ENCODE measurements at regions not wholly inside any gene's neighbourhood (a gene's known extent, or its start where the extent isn't known, plus 50 kb on each side); places are given as distances from the start of the nearest gene placed in this dataset.

DNA sequence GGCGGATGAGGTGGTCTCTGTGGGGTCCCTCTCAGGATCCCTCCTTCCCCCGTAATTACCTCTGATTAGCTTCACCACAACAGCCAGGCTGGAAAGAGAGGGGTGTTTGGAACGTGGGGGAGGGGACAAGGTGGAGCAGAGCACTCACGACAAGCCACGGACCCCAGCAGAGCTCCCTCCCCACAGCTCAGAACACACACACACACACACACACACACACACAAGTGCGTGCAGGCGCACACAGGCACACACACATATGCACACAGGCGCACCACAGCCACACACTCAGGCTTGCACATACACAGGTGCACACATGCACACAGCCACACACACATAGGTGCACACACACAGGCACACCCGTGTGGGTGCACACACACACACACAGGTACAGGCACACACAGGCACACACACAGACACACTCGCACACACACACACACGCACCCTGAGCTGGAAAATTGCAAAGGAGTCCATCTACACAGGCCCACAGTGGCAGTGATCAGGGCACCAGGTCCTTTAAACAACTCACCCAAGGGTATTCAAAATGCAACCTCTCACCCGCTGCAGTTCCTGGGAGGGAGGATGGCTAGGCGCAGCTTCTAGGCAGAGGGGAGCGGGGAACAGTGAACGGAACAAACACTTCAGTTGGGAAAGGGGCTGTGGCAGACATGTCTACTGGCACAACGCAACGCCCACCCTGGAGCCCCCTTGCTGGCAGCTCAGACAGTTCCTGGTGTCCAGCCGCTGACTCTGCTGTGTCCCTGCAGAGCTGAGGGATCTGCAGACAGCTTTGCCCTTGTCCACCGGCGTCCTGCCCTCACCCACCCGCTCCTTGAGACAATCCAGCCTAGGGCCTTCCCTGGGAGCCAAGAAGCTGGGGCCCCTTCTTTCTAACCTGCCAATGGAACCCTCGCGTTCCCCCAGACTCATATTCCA is 59.9 kb upstream of the DLX4 start:
- peaks cover 54% of the 10 kb centered on the region for H3K27me3 ChIP-seq (replicated peaks; ENCODE audit: control insufficient read depth, insufficient read depth, low read length, poor library complexity, severe bottlenecking)
- no peaks in the 10 kb centered on the region for H3K36me3 ChIP-seq (ENCODE audit: control insufficient read depth, insufficient read depth, low read length)
- H3K27ac ChIP-seq (ENCODE audit: insufficient read depth, low read length, poor library complexity, severe bottlenecking), result no peak overlapping the region
- peaks cover 6% of the 10 kb centered on the region for H3K4me1 ChIP-seq (ENCODE audit: control insufficient read depth, insufficient read depth, low read length, poor library complexity, severe bottlenecking)
- no peak overlapping the region for H3K4me3 ChIP-seq (ENCODE audit: insufficient read depth, low read depth, low read length, poor library complexity, severe bottlenecking)
- DNase-seq, result no peak
- H3K9me3 ChIP-seq (ENCODE audit: control insufficient read depth, low read length), result no peaks in the 10 kb centered on the region

DNA sequence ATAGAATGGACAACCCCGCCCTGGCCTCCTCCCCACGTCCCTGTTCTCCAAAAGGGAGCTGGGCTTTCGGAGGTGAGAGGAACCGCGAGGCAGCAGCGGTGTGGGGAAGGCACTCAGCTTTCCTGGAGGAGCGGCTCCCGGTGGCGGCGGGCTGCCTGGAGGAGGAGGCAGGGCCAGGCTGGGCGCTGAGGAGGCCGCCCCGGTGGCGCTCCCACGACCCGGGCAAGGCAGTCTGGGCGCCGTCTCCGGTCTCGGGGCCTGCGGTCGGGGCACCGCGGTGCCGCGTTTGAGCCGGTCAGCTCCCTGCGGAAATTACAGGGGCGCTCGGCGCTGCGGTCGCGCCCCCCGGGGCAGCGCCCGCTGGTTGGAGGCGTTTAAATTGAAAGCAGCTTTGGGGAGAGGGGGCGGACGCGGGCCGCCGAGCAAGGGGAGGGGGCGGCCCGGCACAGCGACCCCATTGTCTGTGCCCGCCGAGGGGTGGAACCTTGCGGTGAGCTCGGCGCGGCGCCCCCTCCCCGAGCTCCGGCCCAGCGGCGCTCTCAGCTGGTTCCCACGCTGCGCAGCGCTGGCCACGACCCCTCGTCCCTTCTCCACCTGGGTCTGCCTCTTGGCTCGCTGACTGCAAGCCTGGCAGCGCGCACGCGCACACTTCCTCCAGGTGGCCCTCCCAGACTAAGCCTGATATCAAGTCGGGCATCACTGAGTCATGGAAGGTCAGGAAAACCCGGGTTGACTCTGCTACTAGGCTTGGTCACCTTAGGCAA is 58.7 kb upstream of the DLX4 start:
- Histone ChIP-seq H3K9me3 (ENCODE audit: control insufficient read depth, low read length) (no peaks in the 10 kb centered on the region), H3K4me3 (ENCODE audit: insufficient read depth, low read depth, low read length, poor library complexity, severe bottlenecking) (peak overlapping the region; percentile 17), H3K36me3 (ENCODE audit: control insufficient read depth, insufficient read depth, low read length) (no peaks in the 10 kb centered on the region), H3K4me1 (ENCODE audit: control insufficient read depth, insufficient read depth, low read length, poor library complexity, severe bottlenecking) (peaks cover 6% of the 10 kb centered on the region), H3K27me3 (replicated peaks; ENCODE audit: control insufficient read depth, insufficient read depth, low read length, poor library complexity, severe bottlenecking) (peaks cover 49% of the 10 kb centered on the region), H3K27ac (ENCODE audit: insufficient read depth, low read length, poor library complexity, severe bottlenecking) (no peak overlapping the region)
- no peak for DNase-seq

DNA sequence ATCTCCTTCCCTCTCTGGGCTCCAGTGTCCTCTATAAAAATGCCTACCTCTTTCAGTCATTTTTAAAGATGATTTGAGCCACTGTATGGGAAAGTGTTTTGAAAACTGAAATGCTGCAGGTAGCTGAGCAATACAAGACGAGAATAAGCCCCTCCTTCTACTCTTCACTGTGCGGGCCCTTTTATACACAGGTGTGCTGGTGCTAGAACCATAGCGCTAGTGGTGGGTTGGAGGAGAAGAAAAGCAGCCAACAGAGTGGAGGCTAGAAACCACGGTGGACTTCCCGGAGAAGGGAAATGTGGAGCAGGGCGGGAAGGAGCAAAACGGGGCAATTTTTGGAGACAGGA is 58.2 kb upstream of the DLX4 start:
- DNase-seq, result no peak
- no peak overlapping the region for H3K27ac ChIP-seq (ENCODE audit: insufficient read depth, low read length, poor library complexity, severe bottlenecking)
- no peak overlapping the region for H3K4me3 ChIP-seq (ENCODE audit: insufficient read depth, low read depth, low read length, poor library complexity, severe bottlenecking)
- no peaks in the 10 kb centered on the region for H3K36me3 ChIP-seq (ENCODE audit: control insufficient read depth, insufficient read depth, low read length)
- peaks cover 49% of the 10 kb centered on the region for H3K27me3 ChIP-seq (replicated peaks; ENCODE audit: control insufficient read depth, insufficient read depth, low read length, poor library complexity, severe bottlenecking)
- H3K9me3 ChIP-seq (ENCODE audit: control insufficient read depth, low read length), result no peaks in the 10 kb centered on the region
- peaks cover 6% of the 10 kb centered on the region for H3K4me1 ChIP-seq (ENCODE audit: control insufficient read depth, insufficient read depth, low read length, poor library complexity, severe bottlenecking)

DNA sequence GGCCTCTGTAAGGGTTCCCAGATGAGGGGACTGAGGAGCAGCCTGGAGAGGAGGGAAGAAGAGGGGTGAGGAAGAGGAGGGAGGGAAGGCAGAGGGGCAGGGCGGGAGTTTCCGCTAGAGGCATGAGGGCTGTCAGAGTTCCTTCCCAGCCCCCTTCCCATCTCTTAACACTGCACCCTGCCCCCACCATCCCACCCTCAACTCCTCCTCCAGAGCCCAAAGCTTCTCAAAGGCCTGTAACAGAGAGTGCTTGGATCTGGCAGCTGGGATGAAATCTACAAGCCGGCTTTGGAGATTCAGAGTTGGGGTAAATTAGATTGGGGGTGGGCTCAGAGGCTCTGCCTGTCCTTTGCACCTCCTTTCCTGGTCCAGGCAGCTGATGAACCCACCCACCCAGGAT is 57.3 kb upstream of the DLX4 start:
- Histone ChIP-seq H3K9me3 (ENCODE audit: control insufficient read depth, low read length) (no peaks in the 10 kb centered on the region), H3K27me3 (replicated peaks; ENCODE audit: control insufficient read depth, insufficient read depth, low read length, poor library complexity, severe bottlenecking) (peaks cover 45% of the 10 kb centered on the region)

DNA sequence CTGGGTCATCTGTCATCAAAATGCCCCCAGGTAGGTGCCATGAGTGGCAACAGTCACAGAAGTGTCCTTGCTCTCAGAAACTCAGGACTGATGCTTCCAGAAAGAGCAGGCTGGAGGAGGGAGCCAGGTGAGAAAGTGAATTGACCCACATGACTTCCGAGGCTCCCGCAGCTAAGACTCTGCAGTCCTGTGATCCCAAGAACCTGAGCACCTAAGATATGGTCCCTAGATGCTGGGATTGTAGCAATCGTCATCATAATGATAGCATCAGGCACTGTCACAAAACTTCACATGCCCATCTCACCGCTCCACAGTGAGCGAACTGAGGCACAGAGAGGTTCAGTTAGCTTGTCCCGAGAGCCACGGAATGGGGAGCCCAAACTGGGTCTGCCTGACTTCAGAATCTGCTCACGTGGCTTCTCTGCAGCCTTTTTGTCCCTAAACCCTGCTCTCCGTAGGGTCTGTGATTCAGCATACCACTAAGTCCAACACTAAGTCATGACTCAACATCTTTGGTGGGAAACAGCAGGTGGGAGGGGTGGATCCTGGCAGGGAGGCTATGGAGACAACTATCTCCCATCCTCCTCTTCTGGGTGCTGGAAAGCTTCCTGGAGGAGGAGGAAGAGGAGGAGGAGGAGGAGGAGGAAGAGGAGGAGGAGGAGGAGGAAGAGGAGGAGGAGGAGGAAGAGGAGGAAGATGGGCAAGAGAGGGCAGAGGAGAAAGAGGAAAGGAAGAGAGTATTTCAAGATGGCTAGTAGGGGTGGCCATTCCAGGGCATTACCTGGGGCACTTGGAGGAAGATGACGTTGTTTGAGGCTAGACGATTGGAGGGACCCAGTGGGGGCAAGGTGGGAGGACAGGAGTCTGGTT is 55.5 kb upstream of the DLX4 start:
- no peaks in the 10 kb centered on the region for H3K9me3 ChIP-seq (ENCODE audit: control insufficient read depth, low read length)
- H3K36me3 ChIP-seq (ENCODE audit: control insufficient read depth, insufficient read depth, low read length), result no peaks in the 10 kb centered on the region
- no peak overlapping the region for H3K27ac ChIP-seq (ENCODE audit: insufficient read depth, low read length, poor library complexity, severe bottlenecking)
- H3K4me1 ChIP-seq (ENCODE audit: control insufficient read depth, insufficient read depth, low read length, poor library complexity, severe bottlenecking), result peaks cover 6% of the 10 kb centered on the region
- peaks cover 40% of the 10 kb centered on the region for H3K27me3 ChIP-seq (replicated peaks; ENCODE audit: control insufficient read depth, insufficient read depth, low read length, poor library complexity, severe bottlenecking)
- H3K4me3 ChIP-seq (ENCODE audit: insufficient read depth, low read depth, low read length, poor library complexity, severe bottlenecking), result no peak overlapping the region
- no peak for DNase-seq

More for the DNA sequence above, 57.3 kb upstream of the DLX4 start:
- no peaks in the 10 kb centered on the region for H3K36me3 ChIP-seq (ENCODE audit: control insufficient read depth, insufficient read depth, low read length)
- H3K4me1 ChIP-seq (ENCODE audit: control insufficient read depth, insufficient read depth, low read length, poor library complexity, severe bottlenecking), result peaks cover 6% of the 10 kb centered on the region
- no peak overlapping the region for H3K4me3 ChIP-seq (ENCODE audit: insufficient read depth, low read depth, low read length, poor library complexity, severe bottlenecking)
- DNase-seq, result no peak
- no peak overlapping the region for H3K27ac ChIP-seq (ENCODE audit: insufficient read depth, low read length, poor library complexity, severe bottlenecking)

DNA sequence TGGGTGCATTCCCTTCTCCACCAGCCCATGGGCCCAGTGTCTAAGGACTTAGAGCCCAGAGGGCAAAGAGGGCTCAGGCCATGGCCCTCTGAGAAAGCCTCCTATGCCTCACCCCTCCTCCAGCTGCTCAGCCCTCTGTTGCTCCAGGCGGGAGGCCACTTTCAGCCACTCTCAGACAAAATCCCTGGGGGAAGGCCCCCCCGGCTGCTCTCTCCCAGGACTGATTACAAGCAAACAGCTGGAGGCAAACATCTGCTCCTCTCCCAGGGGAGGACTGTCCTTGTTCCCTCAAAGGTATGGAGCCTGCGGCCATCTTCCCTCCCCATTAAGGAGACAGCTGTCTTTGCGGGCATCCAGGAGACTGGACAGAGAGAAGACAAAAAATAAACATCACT is 54.9 kb upstream of the DLX4 start:
- Histone ChIP-seq H3K36me3 (ENCODE audit: control insufficient read depth, insufficient read depth, low read length) (no peaks in the 10 kb centered on the region), H3K9me3 (ENCODE audit: control insufficient read depth, low read length) (no peaks in the 10 kb centered on the region), H3K4me3 (ENCODE audit: insufficient read depth, low read depth, low read length, poor library complexity, severe bottlenecking) (no peak overlapping the region), H3K4me1 (ENCODE audit: control insufficient read depth, insufficient read depth, low read length, poor library complexity, severe bottlenecking) (peaks cover 6% of the 10 kb centered on the region), H3K27ac (ENCODE audit: insufficient read depth, low read length, poor library complexity, severe bottlenecking) (no peak overlapping the region), H3K27me3 (replicated peaks; ENCODE audit: control insufficient read depth, insufficient read depth, low read length, poor library complexity, severe bottlenecking) (peaks cover 37% of the 10 kb centered on the region)
- no peak for DNase-seq

DNA sequence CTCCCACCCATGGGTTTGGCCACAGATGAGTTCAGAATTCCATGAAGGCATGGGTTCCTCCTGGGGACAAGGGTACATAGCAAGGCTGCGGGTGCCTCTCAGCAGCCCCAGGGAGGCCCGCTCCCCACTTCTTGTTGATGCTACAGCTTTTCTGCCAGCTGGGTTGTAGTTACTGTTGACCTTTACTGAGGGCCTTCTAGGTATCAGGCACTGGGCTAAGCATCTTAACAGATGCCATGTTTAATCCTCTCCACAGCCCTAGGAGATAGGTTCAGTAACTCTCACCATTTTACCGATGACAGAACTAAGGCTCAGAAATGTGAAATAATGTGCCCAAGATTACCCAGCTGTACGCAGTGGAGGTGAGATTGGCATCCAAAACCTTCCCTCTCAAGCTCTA is 54.3 kb upstream of the DLX4 start:
- Histone ChIP-seq H3K9me3 (ENCODE audit: control insufficient read depth, low read length) (no peaks in the 10 kb centered on the region), H3K27me3 (replicated peaks; ENCODE audit: control insufficient read depth, insufficient read depth, low read length, poor library complexity, severe bottlenecking) (peaks cover 31% of the 10 kb centered on the region), H3K36me3 (ENCODE audit: control insufficient read depth, insufficient read depth, low read length) (no peaks in the 10 kb centered on the region), H3K4me3 (ENCODE audit: insufficient read depth, low read depth, low read length, poor library complexity, severe bottlenecking) (no peak overlapping the region), H3K4me1 (ENCODE audit: control insufficient read depth, insufficient read depth, low read length, poor library complexity, severe bottlenecking) (peaks cover 6% of the 10 kb centered on the region), H3K27ac (ENCODE audit: insufficient read depth, low read length, poor library complexity, severe bottlenecking) (no peak overlapping the region)
- DNase-seq, result no peak

DNA sequence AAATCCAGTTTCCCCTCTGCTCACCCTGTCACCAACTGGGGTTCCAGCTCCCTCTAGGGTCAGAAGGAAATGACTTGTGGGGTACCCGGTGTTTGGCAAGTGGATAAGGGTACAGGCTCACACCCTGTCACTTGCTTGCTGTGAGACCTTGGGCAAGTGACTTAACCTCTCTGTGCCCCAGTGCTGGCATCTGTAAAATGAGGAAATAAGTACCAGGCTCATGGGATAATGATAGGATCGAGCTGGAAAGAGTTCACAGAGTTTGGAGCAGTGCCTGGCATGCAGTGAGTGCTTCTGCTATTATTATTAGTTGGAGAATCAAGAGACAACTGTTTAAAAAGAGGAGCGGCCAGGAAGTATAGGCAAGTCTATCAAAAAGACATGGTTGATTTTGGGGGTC is 53.7 kb upstream of the DLX4 start:
- peaks cover 25% of the 10 kb centered on the region for H3K27me3 ChIP-seq (replicated peaks; ENCODE audit: control insufficient read depth, insufficient read depth, low read length, poor library complexity, severe bottlenecking)
- DNase-seq, result no peak
- no peaks in the 10 kb centered on the region for H3K36me3 ChIP-seq (ENCODE audit: control insufficient read depth, insufficient read depth, low read length)
- H3K27ac ChIP-seq (ENCODE audit: insufficient read depth, low read length, poor library complexity, severe bottlenecking), result no peak overlapping the region
- H3K9me3 ChIP-seq (ENCODE audit: control insufficient read depth, low read length), result no peaks in the 10 kb centered on the region
- H3K4me1 ChIP-seq (ENCODE audit: control insufficient read depth, insufficient read depth, low read length, poor library complexity, severe bottlenecking), result peaks cover 4% of the 10 kb centered on the region
- H3K4me3 ChIP-seq (ENCODE audit: insufficient read depth, low read depth, low read length, poor library complexity, severe bottlenecking), result no peak overlapping the region

DNA sequence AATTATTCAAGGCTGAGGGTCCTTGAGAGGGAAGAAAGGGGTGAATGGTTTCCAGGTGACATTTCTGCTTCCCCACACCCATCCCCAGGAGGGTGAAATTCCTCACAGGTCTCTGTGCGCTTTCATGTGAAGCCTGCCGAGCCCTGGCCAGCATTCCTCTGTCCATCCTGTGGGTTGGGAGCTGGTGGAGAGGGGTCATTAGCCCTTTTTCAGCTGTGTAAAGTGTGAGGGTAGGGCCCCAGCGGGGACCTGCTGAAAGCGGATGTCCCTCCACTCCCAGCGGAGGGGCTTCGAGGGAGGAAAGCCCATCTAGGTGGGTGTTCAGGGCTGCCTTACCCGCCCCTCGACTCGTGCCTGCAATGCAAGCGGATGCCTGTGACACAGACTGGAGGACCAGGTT is 53.3 kb upstream of the DLX4 start:
- Histone ChIP-seq H3K9me3 (ENCODE audit: control insufficient read depth, low read length) (no peaks in the 10 kb centered on the region), H3K36me3 (ENCODE audit: control insufficient read depth, insufficient read depth, low read length) (no peaks in the 10 kb centered on the region), H3K27ac (ENCODE audit: insufficient read depth, low read length, poor library complexity, severe bottlenecking) (no peak overlapping the region), H3K4me1 (ENCODE audit: control insufficient read depth, insufficient read depth, low read length, poor library complexity, severe bottlenecking) (peaks cover under 1% of the 10 kb centered on the region), H3K27me3 (replicated peaks; ENCODE audit: control insufficient read depth, insufficient read depth, low read length, poor library complexity, severe bottlenecking) (peaks cover 21% of the 10 kb centered on the region), H3K4me3 (ENCODE audit: insufficient read depth, low read depth, low read length, poor library complexity, severe bottlenecking) (no peak overlapping the region)
- no peak for DNase-seq
